ENCODE measurements at regions not wholly inside any gene's neighbourhood (a gene's known extent, or its start where the extent isn't known, plus 50 kb on each side); places are given as distances from the start of the nearest gene placed in this dataset.
"Not testable (repeated sequence)": the region's sequence is repeated elsewhere in the genome, so short reads cannot be mapped to it uniquely, and the experiment has no call there.

DNA sequence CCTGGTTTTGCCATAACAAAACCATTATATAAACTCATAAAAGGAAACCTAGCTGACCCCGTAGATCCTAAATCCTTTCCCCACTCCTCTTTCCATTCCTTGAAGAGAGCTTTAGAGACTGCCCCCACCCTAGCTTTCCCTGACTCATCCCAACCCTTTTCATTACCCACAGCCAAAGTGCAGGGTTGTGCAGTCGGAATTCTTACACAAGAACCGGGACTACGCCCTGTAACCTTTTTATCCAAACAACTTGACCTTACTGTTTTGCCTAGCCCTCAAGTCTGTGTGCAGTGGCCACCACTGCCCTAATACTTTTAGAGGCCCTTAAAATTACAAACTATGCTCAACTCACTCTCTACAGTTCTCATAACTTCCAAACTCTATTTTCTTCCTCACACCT, 116.0 kb upstream of the PTPN13 start:
- DNase-seq (ENCODE audit: low read depth in 2 of 2): not testable (repeated sequence)

DNA sequence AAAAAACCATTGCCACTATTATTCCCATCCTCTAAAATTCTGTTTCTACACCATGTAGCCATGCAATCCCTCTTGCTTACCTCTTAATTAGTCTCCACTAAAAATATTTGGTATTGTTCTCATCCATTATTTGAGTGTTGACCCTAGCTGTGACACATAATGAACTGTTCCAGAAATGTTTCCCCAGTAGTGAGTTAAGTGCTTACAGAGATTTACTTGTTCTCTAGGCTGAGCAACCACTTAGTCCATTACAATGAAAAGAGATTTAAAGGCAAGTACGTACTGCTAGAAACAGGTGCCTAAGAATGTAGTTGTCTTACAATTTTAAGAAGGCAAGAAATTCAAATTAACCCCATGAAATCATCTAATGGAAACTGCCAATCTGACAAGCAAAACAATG, 112.7 kb upstream of the PTPN13 start:
- DNase-seq (ENCODE audit: low read depth in 2 of 2): no peak

- DNase-seq (ENCODE audit: low read depth in 2 of 2): no peak
Measured at GRCh38 chr4:86482306-86483172, 111.6 kb upstream of the PTPN13 start.

GRCh38 chr4:86483173-86483490, 111.0 kb upstream of the PTPN13 start:
- no peak for DNase-seq (ENCODE audit: low read depth in 2 of 2)

DNA sequence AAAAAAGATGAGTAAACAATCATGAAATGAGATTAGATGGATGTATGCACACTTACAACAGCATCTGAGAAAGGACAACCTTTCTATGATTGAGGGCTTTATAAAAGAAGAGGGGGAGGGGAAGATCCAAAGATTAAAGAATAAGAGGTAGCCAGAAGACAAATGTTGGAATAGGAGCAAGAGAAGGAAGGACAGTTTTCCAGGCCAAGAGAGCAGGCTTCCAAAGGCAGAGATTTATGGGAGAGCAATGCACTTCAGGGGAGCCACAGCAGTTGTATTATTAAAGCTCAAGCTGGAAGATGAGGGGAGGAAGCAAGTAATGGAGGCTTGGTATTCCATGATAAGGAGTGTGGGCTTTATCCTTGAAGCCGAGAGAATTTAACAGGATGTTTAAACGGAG, 110.3 kb upstream of the PTPN13 start:
- no peak for DNase-seq (ENCODE audit: low read depth in 2 of 2)

- no peak for DNase-seq (ENCODE audit: low read depth in 2 of 2)
Measured at GRCh38 chr4:86484241-86484640, 109.9 kb upstream of the PTPN13 start.

DNA sequence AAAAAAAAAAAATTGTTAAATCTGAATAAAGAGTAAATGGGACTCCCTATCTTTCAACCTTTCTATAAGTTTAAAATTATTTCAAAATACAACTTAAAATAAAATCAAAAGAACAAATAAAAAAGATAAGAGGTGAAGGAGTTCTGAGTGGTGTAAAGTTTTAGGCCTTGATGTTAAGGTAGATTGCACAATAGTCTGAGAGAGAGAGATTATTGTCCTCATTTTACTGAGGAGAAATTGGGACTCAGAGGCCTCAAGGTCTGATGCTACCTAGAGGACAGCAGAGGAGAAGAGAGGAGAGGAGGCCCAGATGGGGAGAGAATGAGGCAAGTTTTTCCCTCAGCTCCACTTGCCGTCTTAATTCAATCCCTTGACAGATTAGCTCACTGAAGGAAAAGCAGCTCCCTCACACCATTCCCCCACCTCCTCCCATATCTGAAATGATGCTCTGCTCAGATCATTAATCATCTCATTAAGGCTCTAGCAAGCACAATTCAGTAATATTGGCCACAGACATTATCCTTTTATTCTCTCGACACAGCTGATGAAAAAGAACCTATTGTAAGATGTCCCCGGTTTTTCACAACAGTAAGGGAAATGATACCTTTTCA, 106.3 kb upstream of the PTPN13 start:
- no peak for DNase-seq (ENCODE audit: low read depth in 2 of 2)

- DNase-seq (ENCODE audit: low read depth in 2 of 2): no peak
Measured at GRCh38 chr4:86493460-86493859, 100.7 kb upstream of the PTPN13 start.

GRCh38 chr4:86496094-86497080, 97.7 kb upstream of the PTPN13 start:
- peak in 1 of 2 donors; percentile 5 for DNase-seq (ENCODE audit: low read depth in 2 of 2)

DNA sequence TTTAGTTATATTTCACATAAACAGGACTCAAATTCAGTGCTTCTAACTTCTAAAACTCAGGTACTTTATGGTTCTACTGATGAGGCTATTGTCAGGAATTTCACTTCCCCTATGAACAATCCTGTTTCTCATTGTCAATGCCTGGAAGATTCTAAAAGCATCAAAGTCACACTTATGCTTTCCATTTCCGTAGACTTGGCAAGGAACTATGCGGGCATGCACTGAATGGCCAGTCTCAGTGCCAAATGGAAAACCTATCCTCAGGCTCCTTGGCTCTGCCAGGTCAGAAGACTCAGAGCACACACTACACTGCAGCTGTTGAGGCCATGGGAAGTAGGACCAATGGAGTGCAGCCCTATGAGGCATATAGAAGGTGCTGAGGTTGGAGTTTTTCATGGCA, 97.0 kb upstream of the PTPN13 start:
- DNase-seq (ENCODE audit: low read depth in 2 of 2): no peak

DNA sequence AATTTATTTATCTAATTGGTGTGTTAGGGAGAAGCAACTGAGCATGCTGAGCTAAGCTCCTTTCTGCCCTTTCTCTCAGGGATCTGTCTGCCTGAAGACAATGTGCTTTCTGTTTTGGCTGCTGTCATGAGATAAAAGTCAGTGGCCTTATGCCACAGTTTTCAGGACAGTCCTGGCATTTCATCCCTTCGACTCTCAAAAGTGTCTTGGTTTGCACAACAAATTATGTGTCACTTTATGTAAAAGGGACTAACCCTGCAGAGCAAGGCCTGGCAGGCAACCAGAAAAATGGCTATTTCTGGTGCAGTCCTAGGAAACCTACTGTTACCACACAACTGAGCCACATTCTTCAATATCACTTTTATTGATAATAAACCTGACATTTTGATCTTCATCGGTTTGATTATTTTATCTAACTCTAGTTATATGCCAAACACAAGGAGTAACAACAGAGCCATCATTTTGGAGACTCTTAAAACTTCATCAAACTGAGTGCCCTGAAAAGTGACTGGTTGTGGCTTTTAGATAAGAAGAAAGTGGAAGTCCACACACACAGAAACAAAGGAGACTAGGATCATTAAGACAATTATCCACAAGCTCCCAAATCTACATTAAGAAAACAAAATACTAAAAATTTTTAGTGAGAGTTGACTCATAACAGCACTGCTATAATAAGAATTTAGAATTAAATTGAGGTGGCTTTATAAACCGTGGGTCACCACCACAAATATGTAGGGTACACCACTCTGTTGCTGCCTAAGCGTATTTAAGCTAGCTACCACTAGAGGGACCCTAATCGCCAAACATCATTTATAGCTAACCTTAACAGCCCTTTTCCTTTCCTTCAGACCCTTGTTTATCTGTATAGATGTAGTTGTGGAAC, 95.9 kb upstream of the PTPN13 start:
- no peak for DNase-seq (ENCODE audit: low read depth in 2 of 2)

GRCh38 chr4:86498863-86499166, 95.3 kb upstream of the PTPN13 start:
- DNase-seq (ENCODE audit: low read depth in 2 of 2): no peak

GRCh38 chr4:86500527-86500926, 93.6 kb upstream of the PTPN13 start:
- no peak for DNase-seq (ENCODE audit: low read depth in 2 of 2)

- no peak for DNase-seq (ENCODE audit: low read depth in 2 of 2)
Measured at GRCh38 chr4:86502081-86502480, 92.0 kb upstream of the PTPN13 start.

DNA sequence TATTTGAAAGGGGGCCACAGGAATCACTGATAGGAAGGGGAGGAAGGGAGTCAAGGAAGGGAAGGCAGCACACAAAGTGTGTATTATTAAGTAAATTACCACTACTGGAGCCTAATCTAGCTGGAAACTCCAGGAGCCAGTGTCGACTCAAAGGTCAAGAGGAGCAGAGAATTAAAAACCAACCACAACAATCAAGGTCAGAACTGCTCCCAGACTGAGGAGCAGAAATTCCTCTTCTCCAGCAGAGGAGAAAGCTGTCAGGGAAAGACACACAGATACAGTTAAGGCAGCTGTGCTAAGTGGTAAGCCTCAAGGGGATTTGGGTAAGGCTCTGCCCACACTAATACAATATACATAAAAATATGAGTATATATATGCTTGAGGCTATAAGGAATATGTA, 87.5 kb upstream of the PTPN13 start:
- DNase-seq (ENCODE audit: low read depth in 2 of 2): no peak

DNA sequence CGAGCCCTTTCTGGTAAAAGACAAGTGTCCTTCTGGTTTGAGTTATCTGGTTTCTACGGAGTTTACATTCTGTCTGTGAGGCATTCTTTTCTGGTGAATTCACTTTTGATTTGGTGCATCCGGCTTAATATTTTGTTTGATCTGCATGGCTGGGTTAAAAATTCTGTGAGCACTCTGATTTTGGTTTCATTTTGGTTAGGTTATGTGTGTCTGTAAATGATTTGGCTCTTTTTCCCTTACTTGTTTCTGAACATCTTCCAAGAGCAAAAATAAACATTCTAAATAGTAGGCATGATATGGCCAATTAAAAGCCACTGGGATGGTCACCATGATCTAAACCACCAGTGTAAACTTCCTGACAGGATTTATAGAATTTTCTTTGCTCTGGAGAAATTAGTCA, 85.7 kb upstream of the PTPN13 start:
- DNase-seq (ENCODE audit: low read depth in 2 of 2): no peak

DNA sequence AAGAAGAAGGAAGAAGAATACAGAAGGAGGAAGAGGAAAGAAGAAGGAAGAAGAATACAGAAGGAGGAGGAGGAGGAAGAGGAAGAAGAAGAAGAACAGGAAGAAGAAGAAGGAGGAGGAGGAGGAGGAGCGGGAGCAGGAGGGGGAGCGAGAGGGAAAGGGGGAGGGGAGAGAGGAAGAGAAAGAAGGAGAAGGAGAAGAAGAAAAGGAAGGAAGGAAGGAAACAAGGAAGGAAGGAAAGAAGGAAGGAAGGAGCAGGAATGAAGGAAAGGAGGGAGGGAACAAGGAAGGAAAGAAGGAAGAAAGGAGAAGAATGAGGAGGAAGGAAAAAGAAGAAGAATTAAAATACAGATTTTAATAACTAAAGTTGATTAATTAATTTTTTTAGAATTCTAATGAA, 82.5 kb upstream of the PTPN13 start:
- DNase-seq (ENCODE audit: low read depth in 2 of 2): no peak

GRCh38 chr4:86512631-86513030, 81.5 kb upstream of the PTPN13 start:
- DNase-seq (ENCODE audit: low read depth in 2 of 2): no peak

DNA sequence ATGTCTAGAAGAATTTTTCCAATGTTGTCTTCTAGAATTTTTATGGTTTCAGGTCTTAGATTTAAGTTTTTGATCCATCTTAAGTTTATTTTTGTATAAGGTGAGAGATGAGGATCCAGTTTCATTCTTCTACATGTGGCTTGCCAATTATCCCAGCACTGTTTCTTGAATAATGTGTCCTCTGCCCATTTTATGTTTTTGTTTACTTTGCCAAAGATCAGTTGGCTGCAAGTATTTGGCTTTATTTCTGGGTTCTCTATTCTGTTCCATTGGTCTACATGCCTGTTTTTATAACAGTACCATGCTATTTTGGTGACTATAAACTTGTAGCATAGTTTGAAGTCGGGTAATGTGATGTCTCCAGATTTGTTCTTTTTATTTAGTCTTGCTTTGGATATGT, 78.2 kb upstream of the PTPN13 start:
- not testable (repeated sequence) for DNase-seq (ENCODE audit: low read depth in 2 of 2)

DNA sequence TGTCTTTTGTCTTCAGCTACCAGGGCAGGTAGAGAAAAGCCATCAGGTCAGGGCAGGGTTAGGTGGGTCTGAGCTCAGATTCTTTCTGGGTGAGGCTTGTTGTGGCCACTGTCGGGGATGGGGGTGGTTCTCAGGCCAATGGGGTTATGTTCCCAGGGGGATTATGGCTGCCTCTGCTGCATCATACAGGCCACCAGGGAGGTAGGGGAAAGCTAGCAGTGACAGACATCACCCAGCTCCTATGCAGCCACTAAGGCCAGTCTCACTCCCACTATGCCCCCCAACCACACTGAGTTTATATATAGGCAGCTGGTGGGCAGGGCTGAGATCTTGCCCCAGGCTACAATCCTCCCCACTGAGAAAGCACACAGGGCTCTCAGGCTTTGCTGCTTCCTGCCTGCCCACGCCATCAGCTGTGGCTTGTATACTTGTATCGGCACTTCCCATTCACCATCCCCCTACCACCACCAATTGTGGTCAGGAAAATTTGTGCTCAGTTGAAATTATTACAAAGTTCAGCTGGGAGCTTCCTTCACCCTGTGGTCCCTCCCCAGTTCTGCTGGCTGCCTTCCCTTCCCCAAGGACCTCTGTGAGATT, 72.6 kb upstream of the PTPN13 start:
- no peak for DNase-seq (ENCODE audit: low read depth in 2 of 2)

GRCh38 chr4:86522349-86522748, 71.8 kb upstream of the PTPN13 start:
- no peak for DNase-seq (ENCODE audit: low read depth in 2 of 2)

Measured in stimulated activated CD8-positive, alpha-beta memory T cell treated with anti-CD3 and anti-CD28 coated beads, Interleukin-2, amount 100 ng/mL, for 48 hours (primary cell).